Fibroblast of mammary gland (primary cell): ENCODE measurements at regions not wholly inside any gene's neighbourhood (a gene's known extent, or its start where the extent isn't known, plus 50 kb on each side); places are given as distances from the start of the nearest gene placed in this dataset.

ENCODE experiments used
- DNase-seq: peaks from one replicate; pipeline ENCODE4 v3.0.0-alpha.2; 2010; ENCODE audit warnings: low read depth
- H3K4me3 ChIP-seq: 2 replicates; pipeline ENCODE4 v1.5.1; 2011; ENCODE audit warnings: low read depth, mild to moderate bottlenecking, low read length, moderate library complexity; ENCODE audit not compliant: control insufficient read depth
- TF ChIP-seq, protein P1 (sequence below): conservative IDR thresholded peaks from 2 replicates; pipeline ENCODE4 v1.5.1; 2011; ENCODE audit warnings: low read depth, low read length, inconsistent platforms; ENCODE audit not compliant: control insufficient read depth, insufficient read depth

- no peak for DNase-seq
- H3K4me3 ChIP-seq = no peak overlapping the region
- TF ChIP-seq, protein P1, sequence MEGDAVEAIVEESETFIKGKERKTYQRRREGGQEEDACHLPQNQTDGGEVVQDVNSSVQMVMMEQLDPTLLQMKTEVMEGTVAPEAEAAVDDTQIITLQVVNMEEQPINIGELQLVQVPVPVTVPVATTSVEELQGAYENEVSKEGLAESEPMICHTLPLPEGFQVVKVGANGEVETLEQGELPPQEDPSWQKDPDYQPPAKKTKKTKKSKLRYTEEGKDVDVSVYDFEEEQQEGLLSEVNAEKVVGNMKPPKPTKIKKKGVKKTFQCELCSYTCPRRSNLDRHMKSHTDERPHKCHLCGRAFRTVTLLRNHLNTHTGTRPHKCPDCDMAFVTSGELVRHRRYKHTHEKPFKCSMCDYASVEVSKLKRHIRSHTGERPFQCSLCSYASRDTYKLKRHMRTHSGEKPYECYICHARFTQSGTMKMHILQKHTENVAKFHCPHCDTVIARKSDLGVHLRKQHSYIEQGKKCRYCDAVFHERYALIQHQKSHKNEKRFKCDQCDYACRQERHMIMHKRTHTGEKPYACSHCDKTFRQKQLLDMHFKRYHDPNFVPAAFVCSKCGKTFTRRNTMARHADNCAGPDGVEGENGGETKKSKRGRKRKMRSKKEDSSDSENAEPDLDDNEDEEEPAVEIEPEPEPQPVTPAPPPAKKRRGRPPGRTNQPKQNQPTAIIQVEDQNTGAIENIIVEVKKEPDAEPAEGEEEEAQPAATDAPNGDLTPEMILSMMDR = no peak
These were observed 88.2 kb upstream of the ANKRD1 start for GRCh38 chr10:91009121-91009520.

DNA sequence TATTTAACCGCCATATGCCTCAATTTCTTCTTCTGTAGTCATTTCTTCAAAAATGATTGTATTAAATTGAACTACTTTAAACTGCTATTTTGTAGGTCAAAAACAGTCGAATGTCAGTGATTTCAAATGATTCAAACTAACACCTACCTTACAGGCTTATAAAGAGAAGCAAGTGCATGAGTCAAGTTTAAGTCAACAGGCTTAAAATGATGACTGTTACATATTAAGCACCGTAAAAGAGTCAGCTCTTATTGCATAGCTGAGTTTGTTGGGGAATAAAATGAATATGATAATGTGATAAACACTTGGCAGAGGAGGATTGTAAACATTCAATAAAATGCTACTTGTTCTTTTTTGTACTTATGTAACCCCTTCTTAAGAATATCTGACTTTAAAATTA is 90.1 kb upstream of the ANKRD1 start:
- no peak overlapping the region for H3K4me3 ChIP-seq
- peak; percentile 36 for DNase-seq
- TF ChIP-seq, protein P1 = no peak

DNA sequence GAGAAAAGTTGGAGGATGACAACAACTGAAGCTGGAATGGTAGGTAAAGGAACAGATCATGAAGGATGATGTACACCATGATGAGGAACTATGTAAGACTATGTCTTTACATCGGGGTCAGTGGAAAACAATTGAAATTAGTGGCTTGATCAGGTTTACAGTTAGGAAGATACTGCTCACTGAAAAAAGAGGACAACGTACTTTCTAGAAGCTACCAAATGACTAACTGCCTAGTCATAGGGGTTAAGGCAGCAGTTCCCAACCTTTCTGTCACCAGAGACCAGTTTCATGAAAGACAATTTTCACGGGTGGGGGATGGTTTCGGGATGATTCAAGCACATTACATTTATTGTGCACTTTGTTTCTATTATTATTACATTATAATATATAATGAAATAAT is 91.6 kb upstream of the ANKRD1 start:
- peak; percentile 20 for DNase-seq
- no peak overlapping the region for H3K4me3 ChIP-seq
- TF ChIP-seq, protein P1 = no peak

DNA sequence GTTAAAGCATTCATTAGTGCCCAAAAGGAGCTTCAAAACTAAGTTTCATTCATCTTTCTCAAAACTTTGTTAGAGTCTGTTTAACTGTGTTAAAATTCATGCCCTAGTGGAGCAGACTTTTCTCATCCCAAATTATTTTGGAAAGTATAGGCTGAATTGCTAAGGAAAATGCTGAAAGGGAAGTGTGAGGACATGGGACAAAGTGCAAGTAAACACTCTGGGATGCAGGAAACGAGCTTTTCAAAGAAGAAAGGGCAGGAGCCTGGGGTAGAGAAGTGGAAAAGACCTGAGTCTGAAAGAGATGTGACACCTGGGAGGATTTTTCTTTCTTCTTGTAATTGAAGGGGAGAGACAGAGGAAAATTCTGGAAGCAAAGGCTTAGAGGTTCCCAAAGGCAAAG is 93.1 kb upstream of the ANKRD1 start:
- TF ChIP-seq, protein P1 = no peak
- no peak for DNase-seq
- H3K4me3 ChIP-seq = no peak overlapping the region

DNA sequence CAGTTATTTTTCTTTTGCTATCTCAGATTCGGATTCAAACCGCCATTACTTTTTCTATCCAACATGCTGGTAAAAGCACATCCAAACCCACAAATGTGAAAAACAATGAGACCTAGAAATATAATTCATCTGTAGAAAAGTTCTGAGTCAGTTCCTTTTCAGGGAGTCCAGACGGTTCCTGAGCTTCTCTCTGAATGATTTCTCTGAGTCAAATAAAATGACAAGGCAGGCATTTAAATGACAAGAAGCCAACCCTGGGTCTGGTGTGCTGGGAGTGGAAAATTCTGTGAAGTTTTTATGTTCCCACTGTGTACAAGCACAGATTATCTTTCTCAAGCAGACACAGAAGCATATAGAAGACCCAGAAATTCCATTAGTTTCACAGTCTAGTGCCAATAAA is 96.3 kb upstream of the ANKRD1 start:
- TF ChIP-seq, protein P1 = no peak
- H3K4me3 ChIP-seq = no peak overlapping the region
- DNase-seq = no peak

DNA sequence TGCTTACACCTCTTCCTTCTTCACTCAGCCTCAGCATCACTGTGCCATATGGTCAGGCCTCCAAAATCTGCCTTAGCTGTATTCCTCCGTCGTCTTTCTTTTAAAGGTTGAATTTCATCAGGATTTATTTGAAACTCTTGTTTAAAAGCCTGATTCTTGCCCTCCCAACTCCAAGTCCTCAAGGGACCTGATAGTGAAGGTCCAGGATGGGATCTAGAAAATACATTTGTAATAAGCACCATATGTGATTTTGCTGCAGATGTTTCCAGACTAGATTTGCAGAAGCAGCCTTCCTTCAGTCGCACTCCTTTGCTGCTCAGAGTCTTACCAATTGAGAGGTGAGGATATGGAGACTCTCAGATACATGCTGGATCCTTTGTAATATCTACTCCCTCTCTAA is 101.0 kb upstream of the ANKRD1 start:
- DNase-seq = no peak
- no peak overlapping the region for H3K4me3 ChIP-seq
- TF ChIP-seq, protein P1 = no peak

DNA sequence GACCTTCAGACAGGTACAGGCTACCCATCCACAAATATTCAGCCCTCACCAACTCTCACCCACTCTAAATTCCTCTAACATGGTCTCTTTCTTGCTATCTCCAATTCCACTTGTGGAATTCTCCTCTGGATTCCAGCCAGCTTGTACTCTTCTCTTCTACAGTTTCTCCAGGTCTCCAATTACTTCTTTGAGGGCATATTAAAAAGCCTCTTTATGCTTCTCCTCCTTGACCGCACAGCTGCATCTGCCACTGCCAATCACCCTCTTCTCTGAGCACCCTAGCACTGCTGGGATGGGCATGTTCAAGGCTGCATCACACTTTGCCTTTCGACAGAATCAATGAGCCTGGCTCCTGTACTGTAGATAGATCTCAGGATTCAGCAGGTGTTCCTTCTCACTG is 101.5 kb upstream of the ANKRD1 start:
- DNase-seq = no peak
- TF ChIP-seq, protein P1 = no peak
- no peak overlapping the region for H3K4me3 ChIP-seq
